GM21528 (cell line): ENCODE measurements at regions not wholly inside any gene's neighbourhood (a gene's known extent, or its start where the extent isn't known, plus 50 kb on each side); places are given as distances from the start of the nearest gene placed in this dataset.
A peak's percentile ranks its signal among the peaks of the same experiment; 100 is the strongest.
"Not testable (repeated sequence)": the region's sequence is repeated elsewhere in the genome, so short reads cannot be mapped to it uniquely, and the experiment has no call there.

Source experiments
- ATAC-seq: cut with Tn5 transposase; IDR thresholded peaks from one replicate; pipeline ENCODE4 v1.9.1; 2021; ENCODE audit warnings: mild to moderate bottlenecking, moderate library complexity; ENCODE audit not compliant: unreplicated experiment, low FRiP score

DNA sequence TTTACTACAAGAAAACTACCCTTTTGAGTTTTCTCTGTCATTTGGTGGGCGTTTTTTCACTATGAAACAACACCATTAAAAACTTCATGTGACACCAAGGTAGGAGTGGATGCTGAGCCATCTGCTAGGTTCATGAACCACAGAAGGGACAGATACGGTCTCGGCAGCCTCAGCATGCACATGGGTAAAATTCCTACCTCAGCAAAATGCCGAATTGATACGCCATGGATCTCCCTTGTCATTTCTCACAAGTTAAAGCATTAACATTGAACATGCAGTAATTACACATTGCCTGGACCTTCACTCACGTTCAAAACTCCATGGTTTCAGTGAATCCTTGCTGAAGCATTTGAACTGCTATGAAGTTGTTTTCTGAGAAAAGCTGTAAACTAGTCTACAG lies 121.5 kb upstream of the EGR2 start:
- ATAC-seq: no peak

DNA sequence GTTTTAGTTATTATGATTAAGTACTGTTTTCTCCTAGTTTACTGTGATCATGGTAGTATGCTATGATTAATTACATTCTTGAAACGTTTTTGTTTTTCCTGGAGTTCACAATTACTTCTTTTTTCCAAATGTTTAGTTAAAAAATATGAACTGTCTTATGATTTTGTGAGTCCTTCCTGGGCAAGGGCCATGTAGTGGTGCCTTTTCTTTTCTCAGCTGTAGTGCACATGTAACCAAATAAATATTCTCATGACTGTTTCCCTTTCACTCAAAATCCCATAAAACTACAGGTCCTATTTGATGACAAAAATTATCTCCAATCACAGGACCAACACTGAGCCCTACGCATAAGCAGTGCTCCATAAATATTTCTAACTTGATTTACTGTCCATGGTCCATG lies 118.9 kb upstream of the EGR2 start:
- ATAC-seq: no peak

DNA sequence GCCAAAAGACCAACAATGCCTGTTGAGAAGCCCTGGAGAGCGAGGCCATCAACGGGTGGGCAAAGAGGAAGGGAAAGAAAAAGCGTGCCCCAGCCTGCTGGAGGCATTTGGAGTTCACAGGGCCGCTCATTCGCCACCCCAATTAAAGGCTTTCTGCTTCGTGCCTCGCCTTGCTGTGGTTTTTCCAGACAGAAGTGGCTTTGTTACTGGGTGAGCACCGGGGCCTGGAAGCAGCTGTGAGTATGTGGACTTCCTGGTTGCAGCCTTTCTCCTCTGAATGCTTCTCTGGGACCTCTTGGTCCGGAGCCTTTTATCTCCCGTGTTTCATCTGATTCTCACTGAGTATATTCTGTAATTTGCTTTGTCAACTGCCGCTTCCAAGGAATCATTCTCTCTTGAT lies 118.1 kb upstream of the EGR2 start:
- ATAC-seq: no peak

DNA sequence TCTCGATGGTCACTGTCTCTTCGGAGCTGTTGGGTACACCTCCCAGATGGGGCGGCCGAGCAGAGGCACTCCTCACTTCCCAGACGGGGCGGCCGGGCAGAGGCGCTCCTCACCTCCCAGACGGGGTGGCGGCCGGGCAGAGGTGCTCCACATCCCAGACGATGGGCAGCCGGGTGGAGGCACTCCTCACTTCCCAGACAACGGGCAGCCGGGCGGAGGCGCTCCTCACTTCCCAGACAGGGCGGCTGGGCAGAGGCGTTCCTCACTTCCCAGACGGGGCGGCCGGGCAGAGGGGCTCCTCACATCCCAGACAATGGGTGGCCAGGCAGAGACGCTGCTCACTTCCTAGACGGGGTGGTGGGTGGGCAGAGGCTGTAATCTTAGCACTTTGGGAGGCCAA lies 112.6 kb upstream of the EGR2 start:
- ATAC-seq: not testable (repeated sequence)

DNA sequence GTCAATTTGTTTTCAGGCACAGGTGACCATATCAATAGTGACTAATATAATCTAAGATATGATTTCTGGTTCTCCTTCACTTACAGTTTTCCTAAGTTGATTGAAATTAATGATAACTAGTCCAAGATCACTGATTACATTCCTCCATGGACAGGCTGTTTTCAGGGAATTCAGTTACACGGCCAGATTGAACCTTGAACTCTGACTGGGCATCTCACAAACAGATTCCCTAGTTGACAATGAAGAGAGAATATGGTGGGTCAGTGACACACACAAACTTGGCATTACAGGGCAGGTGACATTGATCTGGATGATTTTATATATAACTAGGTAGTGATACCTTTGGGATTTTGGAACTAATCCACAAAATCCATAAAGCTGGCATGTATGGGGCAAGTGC lies 110.2 kb upstream of the EGR2 start:
- ATAC-seq: no peak

DNA sequence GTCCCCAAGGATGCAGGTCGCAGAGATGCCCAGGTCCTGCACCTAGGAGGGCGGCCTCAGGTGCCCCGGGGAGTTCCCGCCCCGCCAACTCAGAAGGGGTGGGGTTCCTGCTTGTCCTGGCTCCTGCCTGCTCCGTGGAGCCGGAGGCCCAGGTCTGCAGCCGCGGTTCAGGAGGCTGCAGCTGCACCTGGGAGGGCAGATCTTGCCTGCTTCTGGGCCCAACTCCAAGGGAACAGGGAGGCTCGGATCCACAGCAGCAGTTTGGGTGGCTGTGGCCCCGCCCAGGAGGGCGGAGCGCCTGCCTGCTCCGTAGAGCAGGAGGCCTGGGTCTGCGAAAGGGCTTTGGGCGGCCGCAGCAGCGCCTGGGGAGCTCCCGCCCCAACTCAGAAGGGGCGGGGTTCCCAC lies 108.2 kb upstream of the EGR2 start:
- ATAC-seq: no peak

DNA sequence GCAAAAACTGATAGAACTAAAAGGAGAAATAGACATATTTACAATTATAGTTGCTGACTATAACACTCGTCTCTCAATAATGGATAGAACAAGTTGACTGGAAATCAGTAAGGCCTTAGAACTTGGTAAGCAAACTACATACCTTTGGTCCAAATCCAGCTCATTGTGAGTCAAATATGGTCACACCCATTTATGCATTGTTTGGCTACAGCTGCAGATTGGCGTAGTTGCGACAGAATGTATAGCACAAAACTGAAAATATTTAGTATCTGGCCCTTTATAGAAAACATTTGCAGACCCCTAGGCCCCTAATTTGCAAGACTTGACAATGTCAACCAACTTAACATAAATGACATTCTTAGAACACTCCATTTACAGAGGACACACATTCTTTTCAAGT lies 103.6 kb upstream of the EGR2 start:
- ATAC-seq: no peak

DNA sequence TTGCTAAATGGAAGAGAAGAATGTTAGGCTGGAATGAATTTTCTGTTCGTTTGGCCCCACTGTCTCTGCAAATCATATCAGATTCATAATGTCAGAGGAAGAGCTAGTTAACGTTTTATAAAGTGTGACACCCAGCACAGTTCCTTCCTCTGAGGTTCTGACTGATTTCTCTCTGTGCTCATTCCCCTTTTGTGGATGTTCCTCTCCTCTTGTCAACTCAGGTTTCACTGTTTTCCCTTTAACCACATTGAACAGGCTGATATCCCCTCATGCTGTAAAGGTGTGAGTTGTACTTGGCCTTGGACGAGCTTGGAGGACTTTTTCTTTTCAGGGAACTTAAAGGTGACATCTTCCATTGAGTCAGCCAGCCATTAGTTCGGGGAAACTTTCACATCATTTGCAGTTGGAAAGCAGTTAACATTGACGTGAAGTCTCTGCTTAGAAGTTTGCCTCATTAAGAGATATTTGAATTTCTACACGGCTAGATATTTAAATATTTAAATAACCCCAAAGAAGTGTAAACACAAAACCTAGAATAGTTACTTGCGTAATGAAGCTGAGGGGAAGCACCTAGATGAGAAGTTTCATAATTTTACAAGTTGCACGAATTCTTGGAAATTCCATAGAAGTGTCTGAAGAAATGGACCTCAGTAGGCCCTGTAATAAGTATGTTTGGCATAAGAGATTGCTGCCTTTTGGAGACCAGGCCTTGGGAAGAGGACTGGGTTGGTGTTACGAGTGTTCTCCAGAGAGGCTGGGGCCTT lies 101.5 kb upstream of the EGR2 start:
- ATAC-seq: no peak

DNA sequence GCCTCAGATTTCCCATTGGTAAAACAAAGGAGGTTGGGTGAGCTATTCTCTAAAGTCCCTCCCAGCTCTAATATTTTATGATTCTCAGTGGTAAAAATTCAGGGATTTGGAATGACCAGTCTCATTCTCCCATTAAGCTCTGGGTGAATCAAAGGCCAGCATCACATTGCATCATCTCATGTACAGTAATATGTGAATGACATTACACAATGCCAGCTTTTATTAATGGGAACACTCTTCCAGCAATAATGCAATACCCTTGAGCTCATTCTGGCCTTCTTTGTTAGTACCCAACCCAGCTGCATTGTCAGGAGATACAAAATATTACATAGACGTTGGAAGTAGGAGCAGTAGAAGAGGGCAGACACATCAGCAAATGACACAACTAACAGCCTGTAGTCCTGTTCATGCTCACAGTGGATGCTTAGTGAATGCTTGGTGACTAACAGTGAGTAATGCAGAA lies 100.0 kb upstream of the EGR2 start:
- ATAC-seq: no peak

DNA sequence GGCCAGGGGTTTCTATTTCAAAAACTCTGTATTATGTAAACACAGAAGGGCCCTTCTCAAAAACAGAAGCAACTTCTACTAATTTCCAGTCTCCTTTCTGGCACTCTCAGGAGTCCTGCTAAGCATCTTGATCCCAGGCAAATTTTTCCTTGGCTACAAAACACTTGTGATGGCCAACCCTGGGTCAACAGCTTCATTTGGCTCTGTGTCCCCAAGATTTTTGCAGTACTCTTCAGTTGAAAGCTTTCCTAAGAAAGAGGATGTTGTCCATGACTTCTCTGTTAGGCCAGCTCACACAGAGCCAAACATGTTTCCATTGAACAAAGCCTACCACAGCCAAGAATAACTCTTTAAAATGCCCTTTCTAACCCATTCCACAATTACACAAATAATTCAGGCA lies 99.0 kb upstream of the EGR2 start:
- no peak for ATAC-seq

DNA sequence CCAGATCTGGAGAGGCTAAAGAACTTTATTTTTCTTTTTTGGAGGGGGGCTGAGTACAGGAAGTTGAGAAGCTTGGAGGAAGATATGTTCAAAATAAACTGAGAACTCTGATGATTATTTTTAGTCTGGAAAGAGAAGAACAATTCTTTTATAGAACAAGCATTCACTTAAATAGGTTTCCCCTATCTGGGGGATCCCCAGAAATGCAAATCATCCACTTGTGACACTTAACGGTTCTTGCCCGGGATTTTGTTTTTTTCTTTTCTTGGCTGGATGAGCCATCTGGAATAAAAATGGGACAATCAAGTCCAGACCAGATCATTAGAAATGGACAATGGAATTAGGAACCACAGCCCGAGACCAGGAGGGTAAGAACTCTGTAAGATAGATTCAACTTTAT lies 95.9 kb upstream of the EGR2 start:
- no peak for ATAC-seq

DNA sequence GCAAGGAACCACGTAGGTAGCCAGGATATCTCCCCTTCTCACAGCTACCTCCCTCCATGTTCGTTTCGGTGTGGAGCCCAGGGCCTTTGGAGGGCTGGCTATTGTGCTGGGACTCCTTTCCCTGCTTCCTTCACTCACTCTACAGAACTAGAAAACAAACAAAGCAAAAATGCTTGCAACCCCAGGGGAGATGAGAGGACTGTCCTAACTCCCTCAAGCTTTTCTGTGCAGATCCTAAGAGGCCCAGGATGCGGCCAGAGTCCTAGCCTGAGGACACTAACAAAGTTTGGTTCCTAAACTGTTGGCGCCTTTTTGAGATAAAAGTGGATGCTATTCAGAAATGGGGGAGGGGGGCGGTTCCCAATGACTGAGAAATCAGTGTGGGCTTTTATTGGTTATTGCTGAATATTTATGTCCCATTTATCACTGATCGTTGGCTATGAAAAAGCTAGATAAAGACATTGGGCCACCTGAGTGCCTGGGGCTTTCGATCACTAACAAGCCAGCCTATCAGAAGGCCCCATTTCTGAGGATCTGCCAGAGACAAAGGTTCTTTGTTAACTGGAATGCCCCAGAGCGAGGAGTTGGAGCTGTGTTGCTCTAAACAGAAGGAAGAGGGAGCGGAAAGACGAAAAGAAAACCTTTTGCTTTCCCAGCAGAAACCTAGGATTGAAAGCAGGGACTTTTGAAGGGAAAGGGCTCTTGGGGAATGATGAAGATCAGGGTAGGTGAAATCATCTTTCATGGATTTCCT lies 95.2 kb upstream of the EGR2 start:
- ATAC-seq: no peak

DNA sequence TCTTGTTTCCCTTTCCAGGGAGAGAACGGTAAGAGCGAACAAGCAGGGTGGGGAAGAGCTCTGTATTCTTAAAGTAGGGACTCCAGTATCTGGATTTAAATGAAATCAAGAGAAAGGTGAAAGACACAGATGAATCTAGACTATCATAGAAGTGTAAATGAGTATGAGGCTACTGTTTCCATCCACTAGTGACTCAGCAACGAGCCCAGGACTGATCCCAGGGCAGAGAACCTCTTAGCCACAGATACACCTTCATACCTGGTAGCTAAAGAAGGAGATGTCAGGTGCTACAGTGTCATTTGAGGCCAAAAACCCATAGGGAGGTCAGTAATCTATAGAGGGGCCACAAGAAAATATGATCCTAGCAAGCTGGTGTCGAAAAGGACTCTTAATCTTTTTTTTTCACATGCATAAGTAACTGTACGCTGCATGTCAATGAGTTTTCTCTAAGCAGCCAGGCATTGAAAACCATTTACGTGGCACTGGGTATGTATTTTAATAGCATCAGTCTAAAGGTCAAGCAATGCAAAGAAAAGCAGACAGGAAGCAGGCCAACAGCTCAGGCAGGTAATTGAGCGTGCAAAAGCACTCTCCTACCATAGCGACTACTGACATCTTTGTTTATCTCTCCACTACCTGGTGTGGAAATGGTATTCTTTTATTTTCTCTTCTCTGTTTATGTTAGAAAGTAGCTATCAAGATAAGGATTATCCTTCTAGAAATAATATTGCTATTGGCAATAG lies 91.5 kb upstream of the EGR2 start:
- peak; percentile 67 for ATAC-seq

DNA sequence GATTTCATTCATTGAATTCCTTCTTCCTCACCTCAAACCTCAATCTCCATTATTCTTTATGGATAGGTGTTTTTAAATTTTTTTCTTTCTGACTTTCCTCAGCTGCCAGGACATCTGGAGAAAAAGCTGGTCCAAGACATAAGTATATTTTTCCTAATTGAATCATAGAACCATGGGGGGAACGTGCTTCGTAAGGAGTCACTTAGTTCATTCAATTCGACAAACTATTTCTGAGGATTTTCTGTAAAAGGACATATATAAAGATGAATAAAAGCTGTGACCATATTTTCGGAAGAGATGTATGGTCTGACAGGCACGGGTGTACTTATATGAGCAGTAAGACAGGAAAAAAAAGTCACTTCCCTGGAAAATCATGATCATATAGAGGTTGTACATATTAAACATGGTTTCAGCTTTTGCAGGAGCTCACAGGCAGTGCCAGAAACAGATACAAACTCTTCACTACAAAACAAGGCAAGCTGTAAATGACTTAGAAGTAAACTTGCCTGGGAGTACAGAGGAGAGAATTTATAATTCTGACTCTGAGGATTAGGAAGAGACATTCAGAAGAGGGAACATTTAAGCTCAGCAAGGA lies 88.2 kb upstream of the EGR2 start:
- ATAC-seq: no peak

DNA sequence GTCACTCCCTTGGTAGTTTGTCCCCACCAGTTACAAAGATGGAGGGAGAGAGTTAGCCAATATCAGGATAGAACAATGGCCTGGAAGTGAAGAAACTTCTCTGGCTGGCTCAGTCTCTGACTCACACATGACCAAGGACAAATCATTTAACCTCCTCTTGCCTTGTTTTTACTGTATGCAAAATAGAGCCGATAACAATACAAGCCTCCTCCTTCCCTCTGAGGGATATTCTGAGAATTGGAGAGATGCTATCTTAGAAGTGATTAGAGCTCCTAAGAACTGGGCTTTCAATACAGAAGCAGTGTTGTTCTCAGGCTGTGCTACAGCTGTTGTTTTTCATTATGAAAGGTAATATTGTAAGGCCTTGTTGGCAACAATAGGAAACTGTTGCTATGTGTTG lies 87.7 kb upstream of the EGR2 start:
- no peak for ATAC-seq

DNA sequence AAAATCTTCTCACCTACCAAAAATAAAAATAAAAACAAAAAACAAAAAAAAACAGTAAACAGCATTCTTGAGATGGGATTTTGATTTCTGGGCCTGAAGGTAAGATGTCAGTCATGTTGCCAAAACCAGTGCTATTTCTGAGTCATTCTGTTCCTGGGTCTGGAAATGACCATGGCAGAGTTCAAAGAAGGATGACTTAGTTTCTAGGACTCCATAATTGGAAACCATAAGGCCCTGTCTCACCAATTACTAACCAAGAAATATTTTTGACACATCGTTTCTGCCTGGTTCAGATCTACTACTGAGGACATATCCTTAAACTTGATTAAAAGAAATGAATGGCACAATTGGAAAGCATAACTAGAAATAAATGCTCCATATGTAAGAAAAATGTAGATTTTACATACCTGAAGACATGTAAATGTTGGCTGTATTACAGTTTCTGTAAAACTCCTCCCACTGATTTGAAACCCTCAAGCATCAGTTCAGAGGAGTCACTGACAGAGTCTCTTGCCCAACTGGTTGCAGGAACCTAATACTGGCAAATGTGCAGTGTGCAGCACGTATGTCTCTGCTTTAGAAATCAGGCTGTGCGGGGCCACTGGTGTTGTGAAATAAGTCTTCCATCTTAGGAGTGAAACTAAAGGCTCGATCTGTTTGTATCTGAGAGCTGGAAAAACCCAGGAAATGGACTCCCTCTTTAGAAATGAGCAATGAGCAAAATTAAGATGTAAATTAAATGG lies 84.8 kb upstream of the EGR2 start:
- ATAC-seq: no peak

DNA sequence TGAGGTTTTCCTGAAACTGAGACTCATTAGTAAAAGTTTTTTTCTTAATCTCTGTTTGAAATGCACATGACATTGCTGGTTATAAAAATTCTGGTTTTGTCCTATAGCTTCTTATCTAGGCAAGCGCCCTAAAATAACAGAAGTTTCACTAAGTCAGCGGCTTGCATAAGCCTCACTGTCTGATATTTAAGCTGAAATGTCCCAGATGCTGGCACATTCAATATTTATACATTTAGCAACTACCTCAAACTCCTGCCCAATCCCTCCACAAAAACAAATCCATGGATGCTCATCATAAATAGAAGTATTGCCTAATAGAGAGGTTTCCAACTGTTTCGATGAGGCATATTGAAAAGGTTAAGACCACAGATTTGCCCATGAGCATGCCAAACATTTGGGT lies 83.1 kb upstream of the EGR2 start:
- ATAC-seq: no peak

DNA sequence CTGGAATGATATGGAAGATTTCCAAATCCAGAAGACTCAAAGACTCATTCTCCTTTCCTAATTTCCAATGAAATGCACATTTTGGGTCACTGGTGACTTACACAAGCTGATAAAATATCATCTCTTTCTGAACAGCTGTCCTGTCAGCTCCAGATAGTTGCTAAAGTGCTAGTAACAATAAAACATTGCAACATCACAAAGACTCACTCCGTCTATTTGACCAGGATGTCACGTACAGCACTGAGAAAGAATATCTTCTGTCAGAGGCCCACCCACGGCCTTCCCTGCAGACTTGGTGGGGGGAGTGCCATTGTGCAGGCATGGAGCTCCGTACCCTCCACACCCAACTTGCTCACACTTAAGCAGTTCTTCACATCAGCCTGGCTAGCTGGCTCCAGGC lies 78.9 kb upstream of the EGR2 start:
- no peak for ATAC-seq

DNA sequence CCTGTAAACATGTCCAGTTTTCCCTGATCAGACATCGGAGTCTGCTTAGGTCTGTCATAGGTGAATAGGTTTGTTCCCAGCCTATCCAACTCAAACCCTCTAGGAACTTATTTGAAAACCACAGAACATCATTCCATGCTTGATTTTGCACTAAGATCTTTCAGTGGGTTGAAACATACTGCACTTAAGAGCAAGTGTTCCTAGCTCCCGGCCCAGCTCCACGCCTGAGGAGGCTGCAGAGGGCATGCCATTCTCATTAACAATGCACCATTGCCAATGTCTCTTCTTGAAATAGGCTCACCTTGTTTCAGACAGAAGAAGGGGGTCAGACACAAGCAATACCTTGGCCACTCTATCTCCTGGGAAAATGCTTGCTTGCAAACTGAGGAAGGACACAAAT lies 78.0 kb upstream of the EGR2 start:
- no peak for ATAC-seq

DNA sequence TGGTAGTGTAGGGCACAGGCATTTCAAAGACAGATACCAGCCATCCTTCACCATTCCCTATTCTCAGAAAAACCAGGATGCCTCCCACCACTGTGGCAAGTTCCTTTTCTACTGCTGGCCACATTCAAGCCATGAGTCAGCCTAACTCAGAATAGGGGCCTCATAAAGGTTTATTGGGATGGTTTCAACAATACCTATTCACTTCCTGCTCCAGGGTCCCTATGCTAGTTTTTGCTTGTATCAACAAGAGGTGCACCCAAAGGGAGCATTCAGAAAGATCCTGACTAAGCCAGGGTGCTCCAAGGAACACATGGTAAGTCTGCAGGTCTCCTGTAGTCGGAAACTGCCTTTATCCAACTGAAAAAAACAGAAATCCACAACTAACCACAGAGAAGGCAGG lies 76.9 kb upstream of the EGR2 start:
- no peak for ATAC-seq
